Parathyroid adenoma (tissue), 2 donors: ENCODE measurements at regions not wholly inside any gene's neighbourhood (a gene's known extent, or its start where the extent isn't known, plus 50 kb on each side); places are given as distances from the start of the nearest gene placed in this dataset.
"Not testable (repeated sequence)": the region's sequence is repeated elsewhere in the genome, so short reads cannot be mapped to it uniquely, and the experiment has no call there.

Experiments used
- H2AFZ ChIP-seq: fragments of 300-600 bp; sonication (generic); one replicate; pipeline ENCODE4 v1.7.0; 2017; ENCODE audit warnings: antibody characterized with exemption, mild to moderate bottlenecking
- H3K27ac ChIP-seq: fragments of 300-600 bp; sonication (generic); one replicate; pipeline ENCODE4 v1.7.0; 2017
- H3K27me3 ChIP-seq: fragments of 300-600 bp; sonication (generic); one replicate; pipeline ENCODE4 v1.7.0; 2017; ENCODE audit warnings: low read length; ENCODE audit not compliant: control insufficient read depth, insufficient read depth
- H3K36me3 ChIP-seq: fragments of 300-600 bp; sonication (generic); one replicate; pipeline ENCODE4 v1.7.0; 2017; ENCODE audit warnings: low read length; ENCODE audit not compliant: control insufficient read depth, insufficient read depth
- H3K4me1 ChIP-seq: fragments of 300-600 bp; sonication (generic); one replicate; pipeline ENCODE4 v1.7.0; 2017; ENCODE audit warnings: control low read depth
- H3K4me2 ChIP-seq: fragments of 300-600 bp; sonication (generic); one replicate; pipeline ENCODE4 v1.7.0; 2017; ENCODE audit warnings: low read length
- H3K4me3 ChIP-seq: fragments of 300-600 bp; sonication (generic); one replicate; pipeline ENCODE4 v1.7.0; 2017; ENCODE audit warnings: low read depth, low read length
- H3K79me2 ChIP-seq: fragments of 300-600 bp; sonication (generic); one replicate; pipeline ENCODE4 v1.7.0; 2017; ENCODE audit warnings: control low read depth
- H3K9ac ChIP-seq: fragments of 300-600 bp; sonication (generic); one replicate; pipeline ENCODE4 v1.7.0; 2017; ENCODE audit warnings: mild to moderate bottlenecking
- H3K9me3 ChIP-seq: fragments of 300-600 bp; sonication (generic); one replicate; pipeline ENCODE4 v1.7.0; 2017; ENCODE audit warnings: low read length; ENCODE audit not compliant: control insufficient read depth
- TF ChIP-seq, protein P1 (sequence below): fragments of 300-600 bp; sonication (generic); IDR thresholded peaks from one replicate; pipeline ENCODE4 v1.7.0; 2017; ENCODE audit warnings: antibody characterized with exemption, mild to moderate bottlenecking
- donor health status: primary hyperparathyroidism.

- no peak overlapping the region for H3K4me3 ChIP-seq
- TF ChIP-seq, protein P1, sequence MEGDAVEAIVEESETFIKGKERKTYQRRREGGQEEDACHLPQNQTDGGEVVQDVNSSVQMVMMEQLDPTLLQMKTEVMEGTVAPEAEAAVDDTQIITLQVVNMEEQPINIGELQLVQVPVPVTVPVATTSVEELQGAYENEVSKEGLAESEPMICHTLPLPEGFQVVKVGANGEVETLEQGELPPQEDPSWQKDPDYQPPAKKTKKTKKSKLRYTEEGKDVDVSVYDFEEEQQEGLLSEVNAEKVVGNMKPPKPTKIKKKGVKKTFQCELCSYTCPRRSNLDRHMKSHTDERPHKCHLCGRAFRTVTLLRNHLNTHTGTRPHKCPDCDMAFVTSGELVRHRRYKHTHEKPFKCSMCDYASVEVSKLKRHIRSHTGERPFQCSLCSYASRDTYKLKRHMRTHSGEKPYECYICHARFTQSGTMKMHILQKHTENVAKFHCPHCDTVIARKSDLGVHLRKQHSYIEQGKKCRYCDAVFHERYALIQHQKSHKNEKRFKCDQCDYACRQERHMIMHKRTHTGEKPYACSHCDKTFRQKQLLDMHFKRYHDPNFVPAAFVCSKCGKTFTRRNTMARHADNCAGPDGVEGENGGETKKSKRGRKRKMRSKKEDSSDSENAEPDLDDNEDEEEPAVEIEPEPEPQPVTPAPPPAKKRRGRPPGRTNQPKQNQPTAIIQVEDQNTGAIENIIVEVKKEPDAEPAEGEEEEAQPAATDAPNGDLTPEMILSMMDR: no peak
- H3K4me2 ChIP-seq: no peak overlapping the region
- H3K79me2 ChIP-seq: no peaks in the 10 kb centered on the region
- H3K9ac ChIP-seq: no peak overlapping the region
- no peak overlapping the region for H3K27ac ChIP-seq
- H3K9me3 ChIP-seq: no peaks in the 10 kb centered on the region
- no peaks in the 10 kb centered on the region for H3K27me3 ChIP-seq
- no peaks in the 10 kb centered on the region for H3K4me1 ChIP-seq
- no peaks in the 10 kb centered on the region for H3K36me3 ChIP-seq
- no peak overlapping the region for H2AFZ ChIP-seq
These were observed 103.5 kb downstream of the SMIM20 start for GRCh38 chr4:26017531-26017930.

DNA sequence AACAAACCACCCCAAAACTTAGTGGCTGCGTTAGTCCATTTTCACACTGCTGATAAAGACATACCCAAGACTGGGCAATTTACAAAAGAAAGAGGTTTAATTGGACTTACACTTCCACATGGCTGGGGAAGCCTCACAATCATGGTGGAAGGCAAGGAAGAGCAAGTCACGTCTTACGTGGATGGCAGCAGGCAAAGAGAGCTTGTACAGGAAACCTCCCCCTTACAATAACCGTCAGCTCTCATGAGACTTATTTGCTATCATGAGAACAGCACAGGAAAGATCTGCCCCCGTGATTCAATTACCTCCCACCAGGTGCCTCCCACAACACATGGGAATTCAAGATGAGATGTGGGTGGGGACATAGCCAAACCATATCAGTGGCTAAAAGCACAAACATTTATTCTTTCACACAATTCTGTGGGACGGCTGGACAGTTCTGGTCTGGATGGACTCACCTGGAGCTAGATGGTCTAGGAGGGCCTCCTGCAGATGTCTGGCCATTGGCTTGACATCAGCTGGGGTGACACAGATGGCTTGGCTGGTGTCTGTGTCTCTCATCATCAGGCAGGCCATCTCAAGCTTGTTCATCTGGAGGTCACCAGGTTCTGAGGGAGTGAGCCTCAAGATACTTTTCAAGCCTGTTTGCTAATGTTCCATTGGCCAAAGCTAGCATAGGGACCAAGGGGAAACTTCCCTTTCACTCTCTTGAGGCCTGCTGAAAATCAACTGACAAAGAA lies 104.1 kb downstream of the SMIM20 start:
- not testable (repeated sequence) for H3K9ac ChIP-seq, H3K27me3 ChIP-seq, H3K4me1 ChIP-seq, H3K36me3 ChIP-seq, H3K4me3 ChIP-seq, H3K27ac ChIP-seq, H3K9me3 ChIP-seq, H2AFZ ChIP-seq, H3K79me2 ChIP-seq, H3K4me2 ChIP-seq

- Histone ChIP-seq H3K36me3 (no peaks in the 10 kb centered on the region), H3K79me2 (no peaks in the 10 kb centered on the region), H3K4me1 (no peaks in the 10 kb centered on the region), H3K27me3 (no peaks in the 10 kb centered on the region), H3K27ac (no peak overlapping the region), H3K4me3 (no peak overlapping the region), H2AFZ (no peak overlapping the region), H3K4me2 (no peak overlapping the region), H3K9ac (no peak overlapping the region), H3K9me3 (no peaks in the 10 kb centered on the region)
- TF ChIP-seq, protein P1: no peak
These were observed 106.2 kb downstream of the SMIM20 start for GRCh38 chr4:26020083-26020668.

DNA sequence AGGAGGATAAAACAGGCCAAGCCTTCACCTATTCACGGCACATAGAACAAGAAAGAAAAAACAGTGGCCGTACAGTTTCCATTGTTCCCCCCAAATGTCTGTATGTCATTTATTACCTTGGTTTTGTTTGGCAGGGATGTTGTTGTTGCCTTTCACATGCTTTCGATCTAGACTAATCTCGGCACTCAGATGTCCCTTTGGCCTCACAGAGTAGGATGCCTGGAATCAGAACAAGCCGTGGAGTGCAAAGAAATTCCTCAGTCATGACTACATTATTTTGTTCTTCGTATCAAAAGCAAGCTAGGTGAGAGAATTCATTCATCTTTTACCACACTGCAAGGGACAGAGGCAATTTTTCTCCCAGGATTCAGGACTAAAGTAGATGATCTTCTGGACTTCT lies 106.9 kb downstream of the SMIM20 start:
- H3K36me3 ChIP-seq: no peaks in the 10 kb centered on the region
- H3K27me3 ChIP-seq: no peaks in the 10 kb centered on the region
- no peak overlapping the region for H3K4me2 ChIP-seq
- H3K9ac ChIP-seq: no peak overlapping the region
- H2AFZ ChIP-seq: no peak overlapping the region
- no peak overlapping the region for H3K27ac ChIP-seq
- H3K4me1 ChIP-seq: no peaks in the 10 kb centered on the region
- H3K79me2 ChIP-seq: no peaks in the 10 kb centered on the region
- H3K9me3 ChIP-seq: no peaks in the 10 kb centered on the region
- no peak overlapping the region for H3K4me3 ChIP-seq
- TF ChIP-seq, protein P1: no peak

DNA sequence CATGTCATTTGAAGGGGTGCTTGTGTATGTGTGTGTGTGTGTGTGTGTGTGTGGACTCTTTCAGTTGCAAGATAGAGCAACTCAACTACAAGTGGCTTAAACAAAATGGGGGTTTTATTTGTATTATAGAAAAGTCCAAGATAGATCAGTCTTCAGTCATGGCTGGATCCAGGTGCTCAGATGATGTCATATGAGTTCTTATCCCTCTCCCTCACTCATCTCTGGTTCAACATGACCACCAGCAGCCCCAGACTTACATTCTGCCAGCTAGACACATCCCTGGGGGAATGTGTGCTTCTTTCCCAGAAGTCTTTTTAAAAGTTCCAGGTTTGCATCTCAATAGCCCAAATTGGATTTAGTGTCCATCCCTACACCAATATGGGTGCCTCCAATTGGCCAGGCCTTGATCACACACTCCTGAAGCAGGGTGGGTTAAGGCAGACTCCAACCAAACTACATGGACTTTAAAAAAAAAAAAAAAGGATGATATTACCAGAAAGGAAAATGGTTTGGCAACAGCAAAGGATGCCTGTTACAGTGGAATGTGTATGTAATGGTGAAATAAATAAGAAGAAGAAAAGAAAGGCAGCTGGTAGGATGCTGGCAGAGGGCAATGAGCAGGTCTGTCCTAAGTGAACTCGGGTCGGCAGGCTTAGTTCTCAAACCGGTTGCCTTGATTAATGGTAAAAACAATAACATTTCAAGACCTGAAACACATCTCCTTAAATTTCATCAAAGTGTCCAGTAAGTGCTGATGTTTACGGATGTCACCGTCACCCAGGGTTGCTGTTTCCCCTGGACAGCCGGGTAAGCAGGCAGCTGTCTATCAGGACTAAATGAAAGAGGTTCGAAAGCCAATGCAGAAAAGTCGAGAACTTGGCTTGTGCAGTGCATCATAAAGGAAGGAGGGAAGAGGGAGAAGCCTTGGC lies 107.7 kb downstream of the SMIM20 start:
- H3K4me2 ChIP-seq: no peak overlapping the region
- H2AFZ ChIP-seq: no peak overlapping the region
- no peaks in the 10 kb centered on the region for H3K79me2 ChIP-seq
- no peak overlapping the region for H3K9ac ChIP-seq
- no peaks in the 10 kb centered on the region for H3K27me3 ChIP-seq
- H3K4me1 ChIP-seq: no peaks in the 10 kb centered on the region
- no peak overlapping the region for H3K4me3 ChIP-seq
- H3K36me3 ChIP-seq: no peaks in the 10 kb centered on the region
- TF ChIP-seq, protein P1: no peak
- H3K27ac ChIP-seq: no peak overlapping the region
- no peaks in the 10 kb centered on the region for H3K9me3 ChIP-seq
